DOHH2 (cell line): ENCODE measurements at regions not wholly inside any gene's neighbourhood (a gene's known extent, or its start where the extent isn't known, plus 50 kb on each side); places are given as distances from the start of the nearest gene placed in this dataset.

ENCODE experiments used
- CTCF ChIP-seq: fragments of 200-600 bp; sonication (generic); IDR thresholded peaks from one replicate; pipeline ENCODE4 v1.5.1; 2014; ENCODE audit warnings: antibody characterized with exemption, mild to moderate bottlenecking, low read depth, low read length; ENCODE audit not compliant: poor library complexity, severe bottlenecking
- EZH2phosphoT487 ChIP-seq: fragments of 200-600 bp; sonication (generic); IDR thresholded peaks from 2 replicates; pipeline ENCODE4 v1.6.1; 2017; ENCODE audit warnings: borderline replicate concordance, mild to moderate bottlenecking, antibody characterized with exemption, low read length, moderate library complexity, mixed read lengths

- TF ChIP-seq CTCF (peak; percentile 34), EZH2phosphoT487 (no peak)
Observed at GRCh38 chr11:105456950-105457349, 152.9 kb upstream of the GRIA4 start.
